H1 (cell line): ENCODE measurements at regions not wholly inside any gene's neighbourhood (a gene's known extent, or its start where the extent isn't known, plus 50 kb on each side); places are given as distances from the start of the nearest gene placed in this dataset.

Source experiments
- CTCF ChIA-PET: fragments of 300-600 bp; sonication (Branson Sonifier 250); formaldehyde crosslinking; loops from one replicate; lab custom pipeline; 2021; ENCODE audit not compliant: partially characterized antibody; lab: Charles Lee
- POLR2A ChIA-PET: fragments of 300-600 bp; sonication (Branson Sonifier 250); formaldehyde crosslinking; loops from one replicate; lab custom pipeline; 2021; ENCODE audit warnings: inconsistent platforms; ENCODE audit not compliant: partially characterized antibody; lab: Charles Lee
- DNase-seq, 2 experiments: peaks; one replicate each; pipeline versions ENCODE4 v3.0.0 to v3.0.0-alpha.2; 2010 to 2022; ENCODE audit warnings: low spot score in 2 of 2, low read depth in 1 of 2, mixed read lengths in 1 of 2
- FAIRE-seq: peaks from 2 replicates; lab custom pipeline; 2011; peaks lifted over from hg19 to GRCh38; lab: Jason Lieb, UNC
- H2AFZ ChIP-seq: 2 replicates; pipeline ENCODE4 v1.8.1; 2012; ENCODE audit warnings: low read length, inconsistent platforms
- H2AK5ac ChIP-seq: 2 replicates; pipeline ENCODE4 v1.6.1; 2013; ENCODE audit warnings: low read depth, low read length
- H2BK120ac ChIP-seq: replicated peaks from 2 replicates; pipeline ENCODE3; 2013; ENCODE audit warnings: low read depth, low read length, inconsistent platforms
- H2BK12ac ChIP-seq: 2 replicates; pipeline ENCODE4 v1.6.1; 2013; ENCODE audit warnings: low read depth, low read length
- H2BK15ac ChIP-seq: 2 replicates; pipeline ENCODE4 v1.6.1; 2013; ENCODE audit warnings: low read length
- H2BK20ac ChIP-seq: 2 replicates; pipeline ENCODE4 v1.6.1; 2013; ENCODE audit warnings: low read length
- H2BK5ac ChIP-seq: 2 replicates; pipeline ENCODE4 v1.6.1; 2013; ENCODE audit warnings: low read depth, low read length
- H3K14ac ChIP-seq: 2 replicates; pipeline ENCODE4 v1.6.1; 2013; ENCODE audit warnings: inconsistent platforms; ENCODE audit not compliant: insufficient read length
- H3K18ac ChIP-seq: 2 replicates; pipeline ENCODE4 v1.6.1; 2013; ENCODE audit warnings: low read length; ENCODE audit errors: extremely low read depth
- H3K23ac ChIP-seq: 2 replicates; pipeline ENCODE4 v1.6.1; 2013; ENCODE audit warnings: inconsistent platforms; ENCODE audit not compliant: insufficient read length
- H3K23me2 ChIP-seq: 2 replicates; pipeline ENCODE4 v1.6.1; 2013; ENCODE audit warnings: low read depth, low read length
- H3K27ac ChIP-seq: 2 replicates; pipeline ENCODE4 v1.6.1; 2011; ENCODE audit warnings: low read depth, low read length, inconsistent platforms
- H3K27me3 ChIP-seq, 4 experiments: replicated peaks in 1 of 4; 1 replicate in 1 of 4; 2 replicates in 3 of 4; pipeline versions ENCODE4 v1.6.1 to v1.8.1; 2011 to 2013; ENCODE audit warnings: low read length in 3 of 4, mild to moderate bottlenecking in 3 of 4, inconsistent platforms in 2 of 4, mixed read lengths in 2 of 4, moderate library complexity in 1 of 4; ENCODE audit not compliant: control insufficient read depth in 3 of 4, insufficient read depth in 3 of 4; ENCODE audit errors: extremely low read depth in 1 of 4
- H3K36me3 ChIP-seq, 4 experiments: 2 replicates each; pipeline versions ENCODE4 v1.6.1 to v1.8.1; 2011 to 2013; ENCODE audit warnings: mild to moderate bottlenecking in 4 of 4, low read length in 3 of 4, moderate library complexity in 2 of 4, control low read depth in 1 of 4, inconsistent platforms in 1 of 4; ENCODE audit not compliant: insufficient read depth in 4 of 4, control insufficient read depth in 2 of 4
- H3K4ac ChIP-seq: replicated peaks from 2 replicates; pipeline ENCODE3; 2013; ENCODE audit warnings: low read length, low read depth, mixed read lengths, inconsistent platforms; ENCODE audit not compliant: insufficient read length
- H3K4me1 ChIP-seq, 4 experiments: replicated peaks in 1 of 4; 1 replicate in 1 of 4; 2 replicates in 3 of 4; pipeline versions ENCODE4 v1.6.1 to v1.8.1; 2011 to 2013; ENCODE audit warnings: low read length in 3 of 4, inconsistent platforms in 2 of 4, mixed read lengths in 1 of 4; ENCODE audit not compliant: insufficient read depth in 4 of 4, control insufficient read depth in 3 of 4
- H3K4me2 ChIP-seq, 2 experiments: 2 replicates each; pipeline versions ENCODE4 v1.6.1 to v1.8.1; 2011 to 2013; ENCODE audit warnings: low read depth in 2 of 2, low read length in 2 of 2, control low read depth in 1 of 2, inconsistent platforms in 1 of 2, mild to moderate bottlenecking in 1 of 2; ENCODE audit not compliant: insufficient read depth in 1 of 2
- H3K4me3 ChIP-seq, 4 experiments: fragments of 200-600, 300-600 bp in 1 of 4; sonication (generic), shearing (Covaris generic), sonication (Bioruptor Twin) in 1 of 4; 2 replicates each; pipeline versions ENCODE4 v1.5.1 to v1.8.1; 2011 to 2016; ENCODE audit warnings: low read length in 4 of 4, low read depth in 3 of 4, control low read depth in 2 of 4, inconsistent platforms in 2 of 4, mild to moderate bottlenecking in 2 of 4, mixed read lengths in 1 of 4, moderate library complexity in 1 of 4; ENCODE audit not compliant: insufficient read depth in 2 of 4; ENCODE audit errors: extremely low read depth in 1 of 4
- H3K56ac ChIP-seq: replicated peaks from 2 replicates; pipeline ENCODE3; 2013; ENCODE audit warnings: low read depth, mild to moderate bottlenecking, mixed read lengths, low read length, inconsistent platforms; ENCODE audit not compliant: insufficient read length
- H3K79me1 ChIP-seq: 2 replicates; pipeline ENCODE4 v1.6.1; 2013; ENCODE audit warnings: low read depth, low read length, control low read depth
- H3K79me2 ChIP-seq, 2 experiments: 2 replicates each; pipeline versions ENCODE4 v1.6.1 to v1.8.1; 2012 to 2013; ENCODE audit warnings: low read length in 2 of 2, mild to moderate bottlenecking in 2 of 2, inconsistent platforms in 1 of 2; ENCODE audit not compliant: insufficient read depth in 2 of 2, control insufficient read depth in 1 of 2
- H3K9ac ChIP-seq, 4 experiments: replicated peaks in 1 of 4; 1 replicate in 1 of 4; 2 replicates in 3 of 4; pipeline versions ENCODE4 v1.6.1 to v1.8.1; 2011 to 2013; ENCODE audit warnings: low read depth in 3 of 4, low read length in 3 of 4, control low read depth in 2 of 4, mild to moderate bottlenecking in 2 of 4, moderate library complexity in 2 of 4, inconsistent platforms in 1 of 4; ENCODE audit errors: extremely low read depth in 1 of 4
- H3K9me3 ChIP-seq, 2 experiments: 2 replicates each; pipeline versions ENCODE4 v1.6.1 to v1.8.1; 2012 to 2013; ENCODE audit warnings: mild to moderate bottlenecking in 2 of 2, moderate library complexity in 2 of 2, control low read depth in 1 of 2, inconsistent platforms in 1 of 2, low read depth in 1 of 2, low read length in 1 of 2, mixed read lengths in 1 of 2; ENCODE audit not compliant: insufficient read depth in 2 of 2
- H4K20me1 ChIP-seq, 2 experiments: replicated peaks in 1 of 2; 2 replicates each; pipeline versions ENCODE3 to v1.8.1; 2011 to 2013; ENCODE audit warnings: inconsistent platforms in 2 of 2, low read length in 2 of 2, mild to moderate bottlenecking in 1 of 2; ENCODE audit not compliant: insufficient read depth in 2 of 2, control insufficient read depth in 1 of 2
- H4K5ac ChIP-seq: 2 replicates; pipeline ENCODE4 v1.6.1; 2013; ENCODE audit warnings: low read length, low read depth, mixed read lengths, inconsistent platforms; ENCODE audit not compliant: insufficient read length
- H4K8ac ChIP-seq: 2 replicates; pipeline ENCODE4 v1.8.0; 2013; ENCODE audit warnings: mild to moderate bottlenecking, moderate library complexity, low read length, inconsistent platforms; ENCODE audit not compliant: insufficient read depth; ENCODE audit errors: extremely low read depth
- H4K91ac ChIP-seq: replicated peaks from 2 replicates; pipeline ENCODE3; 2013; ENCODE audit warnings: low read length, mixed read lengths, inconsistent platforms; ENCODE audit not compliant: insufficient read length
- CBX5 ChIP-seq: fragments of 300-800, 300-1000 bp; sonication (generic); IDR thresholded peaks from 2 replicates; pipeline ENCODE4 v1.7.1; 2016; ENCODE audit warnings: antibody characterized with exemption, low read length, low read depth
- CHD2 ChIP-seq: IDR thresholded peaks from 2 replicates; pipeline ENCODE4 v1.6.1; 2012; ENCODE audit warnings: low read length, improper control_type of control experiment
- JUN ChIP-seq: IDR thresholded peaks from 2 replicates; pipeline ENCODE4 v1.6.1; 2011; ENCODE audit warnings: low read depth, mild to moderate bottlenecking, improper control_type of control experiment, low read length
- KDM1A ChIP-seq: fragments of 200-600, 300-600 bp; sonication (generic); IDR thresholded peaks from 2 replicates; pipeline ENCODE4 v1.7.1; 2016; ENCODE audit warnings: mild to moderate bottlenecking, low read length, borderline replicate concordance
- KDM4A ChIP-seq: IDR thresholded peaks from one replicate; pipeline ENCODE4 v1.7.1; 2012; ENCODE audit warnings: low read depth, mild to moderate bottlenecking, moderate library complexity, low read length, inconsistent platforms; ENCODE audit not compliant: severe bottlenecking
- RBBP5 ChIP-seq: IDR thresholded peaks from 2 replicates; pipeline ENCODE4 v1.7.1; 2012; ENCODE audit warnings: low read depth, mild to moderate bottlenecking, inconsistent platforms, low read length, moderate library complexity, borderline replicate concordance
- RFX5 ChIP-seq: IDR thresholded peaks from 2 replicates; pipeline ENCODE4 v1.6.1; 2011; ENCODE audit warnings: low read depth, low read length, improper control_type of control experiment, borderline replicate concordance
- YY1 ChIP-seq: IDR thresholded peaks from 2 replicates; pipeline ENCODE4 v1.6.1; 2011; ENCODE audit warnings: low read depth, mild to moderate bottlenecking, low read length
- ZNF274 ChIP-seq: IDR thresholded peaks from 2 replicates; pipeline ENCODE4 v1.7.0; 2012; ENCODE audit warnings: low read length, borderline replicate concordance; ENCODE audit errors: extremely low read depth
- WGBS, 2 experiments: shearing (Covaris generic) in 1 of 2; methylation state at CpG; one replicate each; pipeline versions ENCODE4 v1.1.6 to v1.1.7; 2013 to 2015; ENCODE audit warnings: low lambda C conversion rate in 2 of 2, mixed read lengths in 2 of 2, inconsistent platforms in 1 of 2, low coverage in 1 of 2, missing lambda C conversion rate in 1 of 2; ENCODE audit not compliant: insufficient replicate concordance in 2 of 2, insufficient coverage in 1 of 2, insufficient read length in 1 of 2; ENCODE audit errors: extremely low coverage in 1 of 2, missing lambda C conversion rate in 1 of 2; 5-methylcytosine and 5-hydroxymethylcytosine counted together
- TF ChIP-seq, protein P1 (sequence below), 3 experiments: IDR thresholded peaks; 1 replicate in 2 of 3; 2 replicates in 1 of 3; pipeline versions ENCODE4 v1.5.1 to v1.6.1; 2011; ENCODE audit warnings: low read length in 3 of 3, mild to moderate bottlenecking in 3 of 3, inconsistent platforms in 2 of 3, low read depth in 1 of 3, moderate library complexity in 1 of 3; ENCODE audit not compliant: insufficient read depth in 1 of 3; ENCODE audit errors: control extremely low read depth in 1 of 3
- TF ChIP-seq, protein P2 (sequence below): IDR thresholded peaks from 2 replicates; pipeline ENCODE4 v1.6.1; 2011; ENCODE audit warnings: low read length, improper control_type of control experiment

DNA sequence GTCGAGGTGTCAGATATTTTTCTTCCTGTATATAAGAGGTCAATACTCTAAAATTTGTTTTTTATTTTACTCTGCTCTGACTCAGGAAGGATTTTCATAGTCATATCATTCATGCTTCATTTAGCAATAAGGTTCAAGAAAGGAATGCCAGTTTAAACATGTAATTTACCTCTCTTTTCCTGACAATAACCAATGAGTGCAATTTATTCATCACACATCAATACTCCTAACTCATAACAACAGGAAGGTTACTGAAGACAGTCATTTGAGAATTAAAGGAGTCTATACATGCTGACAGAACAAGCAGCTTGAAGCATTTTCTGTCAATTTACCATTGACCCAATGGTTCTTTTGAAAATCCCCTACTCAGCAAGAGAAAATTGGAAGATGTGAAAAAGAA is 190.3 kb upstream of the RPS6KA3 start:
- no peak overlapping the region for H3K27ac ChIP-seq
- H2BK15ac ChIP-seq = no peak overlapping the region
- no peak overlapping the region for H2BK120ac ChIP-seq
- H3K9me3 ChIP-seq = no peaks in the 10 kb centered on the region
- H2AFZ ChIP-seq = no peak overlapping the region
- no peaks in the 10 kb centered on the region for H3K4me1 ChIP-seq
- H2BK5ac ChIP-seq = no peak overlapping the region
- H4K91ac ChIP-seq = no peak overlapping the region
- no peak overlapping the region for H3K4me3 ChIP-seq
- H4K20me1 ChIP-seq = no peaks in the 10 kb centered on the region
- H3K36me3 ChIP-seq = no peaks in the 10 kb centered on the region
- CTCF ChIA-PET = no interaction called here
- no peaks in the 10 kb centered on the region for H3K23me2 ChIP-seq
- H3K18ac ChIP-seq = no peak overlapping the region
- no peak overlapping the region for H3K4me2 ChIP-seq
- POLR2A ChIA-PET = no interaction called here
- H2BK20ac ChIP-seq = no peak overlapping the region
- no peak overlapping the region for H3K14ac ChIP-seq
- no peaks in the 10 kb centered on the region for H3K79me2 ChIP-seq
- DNase-seq (no peak), FAIRE-seq (no peak)
- H4K8ac ChIP-seq = no peak overlapping the region
- no peak overlapping the region for H3K23ac ChIP-seq
- no peak overlapping the region for H4K5ac ChIP-seq
- no peaks in the 10 kb centered on the region for H3K79me1 ChIP-seq
- H3K56ac ChIP-seq = no peak overlapping the region
- no peaks in the 10 kb centered on the region for H3K27me3 ChIP-seq
- no peak overlapping the region for H2AK5ac ChIP-seq
- H3K4ac ChIP-seq = no peak overlapping the region
- no peak overlapping the region for H3K9ac ChIP-seq
- 88% methylated on average over 1 of the region's 1 CpG; no CpG with 5 or more reads in 1 of the 2 experiments for WGBS, 2 experiments
- H2BK12ac ChIP-seq = no peak overlapping the region
- TF ChIP-seq CHD2 = no peak
- TF ChIP-seq YY1 = no peak
- TF ChIP-seq JUN = no peak
- TF ChIP-seq CBX5 = no peak
- no peak for TF ChIP-seq RBBP5
- TF ChIP-seq RFX5 = no peak
- no peak for TF ChIP-seq KDM4A
- TF ChIP-seq, protein P1, sequence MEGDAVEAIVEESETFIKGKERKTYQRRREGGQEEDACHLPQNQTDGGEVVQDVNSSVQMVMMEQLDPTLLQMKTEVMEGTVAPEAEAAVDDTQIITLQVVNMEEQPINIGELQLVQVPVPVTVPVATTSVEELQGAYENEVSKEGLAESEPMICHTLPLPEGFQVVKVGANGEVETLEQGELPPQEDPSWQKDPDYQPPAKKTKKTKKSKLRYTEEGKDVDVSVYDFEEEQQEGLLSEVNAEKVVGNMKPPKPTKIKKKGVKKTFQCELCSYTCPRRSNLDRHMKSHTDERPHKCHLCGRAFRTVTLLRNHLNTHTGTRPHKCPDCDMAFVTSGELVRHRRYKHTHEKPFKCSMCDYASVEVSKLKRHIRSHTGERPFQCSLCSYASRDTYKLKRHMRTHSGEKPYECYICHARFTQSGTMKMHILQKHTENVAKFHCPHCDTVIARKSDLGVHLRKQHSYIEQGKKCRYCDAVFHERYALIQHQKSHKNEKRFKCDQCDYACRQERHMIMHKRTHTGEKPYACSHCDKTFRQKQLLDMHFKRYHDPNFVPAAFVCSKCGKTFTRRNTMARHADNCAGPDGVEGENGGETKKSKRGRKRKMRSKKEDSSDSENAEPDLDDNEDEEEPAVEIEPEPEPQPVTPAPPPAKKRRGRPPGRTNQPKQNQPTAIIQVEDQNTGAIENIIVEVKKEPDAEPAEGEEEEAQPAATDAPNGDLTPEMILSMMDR (IDR thresholded peaks at IDR 0.05; ENCODE audit: control extremely low read depth in 1 of 3, insufficient read depth in 1 of 3, low read depth in 1 of 3, low read length in 3 of 3) = no peak
- TF ChIP-seq ZNF274 = no peak
- TF ChIP-seq, protein P2, sequence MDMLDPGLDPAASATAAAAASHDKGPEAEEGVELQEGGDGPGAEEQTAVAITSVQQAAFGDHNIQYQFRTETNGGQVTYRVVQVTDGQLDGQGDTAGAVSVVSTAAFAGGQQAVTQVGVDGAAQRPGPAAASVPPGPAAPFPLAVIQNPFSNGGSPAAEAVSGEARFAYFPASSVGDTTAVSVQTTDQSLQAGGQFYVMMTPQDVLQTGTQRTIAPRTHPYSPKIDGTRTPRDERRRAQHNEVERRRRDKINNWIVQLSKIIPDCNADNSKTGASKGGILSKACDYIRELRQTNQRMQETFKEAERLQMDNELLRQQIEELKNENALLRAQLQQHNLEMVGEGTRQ = no peak
- no peak for TF ChIP-seq KDM1A
